ENCODE measurements at regions not wholly inside any gene's neighbourhood (a gene's known extent, or its start where the extent isn't known, plus 50 kb on each side); places are given as distances from the start of the nearest gene placed in this dataset.
"Not testable (repeated sequence)": the region's sequence is repeated elsewhere in the genome, so short reads cannot be mapped to it uniquely, and the experiment has no call there.

DNA sequence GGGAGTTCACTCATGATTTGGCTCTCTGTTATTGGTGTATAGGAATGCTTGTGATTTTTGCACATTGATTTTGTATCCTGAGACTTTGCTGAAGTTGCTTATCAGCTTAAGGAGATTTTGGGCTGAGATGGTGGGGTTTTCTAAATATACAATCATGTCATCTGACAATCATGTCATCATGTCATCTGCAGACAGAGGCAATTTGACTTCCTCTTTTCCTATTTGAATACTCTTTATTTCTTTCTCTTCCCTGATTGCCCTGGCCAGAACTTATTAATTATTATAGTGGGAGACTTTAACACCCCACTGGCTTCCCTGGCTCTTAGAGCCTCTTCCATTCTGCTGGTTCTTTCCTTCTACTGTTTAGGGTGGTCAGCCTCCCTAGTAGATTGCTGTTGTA lies 64.8 kb upstream of the SPDL1 start:
- TF ChIP-seq, protein P1, sequence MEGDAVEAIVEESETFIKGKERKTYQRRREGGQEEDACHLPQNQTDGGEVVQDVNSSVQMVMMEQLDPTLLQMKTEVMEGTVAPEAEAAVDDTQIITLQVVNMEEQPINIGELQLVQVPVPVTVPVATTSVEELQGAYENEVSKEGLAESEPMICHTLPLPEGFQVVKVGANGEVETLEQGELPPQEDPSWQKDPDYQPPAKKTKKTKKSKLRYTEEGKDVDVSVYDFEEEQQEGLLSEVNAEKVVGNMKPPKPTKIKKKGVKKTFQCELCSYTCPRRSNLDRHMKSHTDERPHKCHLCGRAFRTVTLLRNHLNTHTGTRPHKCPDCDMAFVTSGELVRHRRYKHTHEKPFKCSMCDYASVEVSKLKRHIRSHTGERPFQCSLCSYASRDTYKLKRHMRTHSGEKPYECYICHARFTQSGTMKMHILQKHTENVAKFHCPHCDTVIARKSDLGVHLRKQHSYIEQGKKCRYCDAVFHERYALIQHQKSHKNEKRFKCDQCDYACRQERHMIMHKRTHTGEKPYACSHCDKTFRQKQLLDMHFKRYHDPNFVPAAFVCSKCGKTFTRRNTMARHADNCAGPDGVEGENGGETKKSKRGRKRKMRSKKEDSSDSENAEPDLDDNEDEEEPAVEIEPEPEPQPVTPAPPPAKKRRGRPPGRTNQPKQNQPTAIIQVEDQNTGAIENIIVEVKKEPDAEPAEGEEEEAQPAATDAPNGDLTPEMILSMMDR (IDR thresholded peaks at IDR 0.05), result not testable (repeated sequence)
- not testable (repeated sequence) for TF ChIP-seq EZH2 (IDR thresholded peaks at IDR 0.05; ENCODE audit: borderline replicate concordance, insufficient read depth, low read depth, low read length, poor library complexity, severe bottlenecking)

All from B cell (primary cell).